KMS-11 (cell line): ENCODE measurements at regions not wholly inside any gene's neighbourhood (a gene's known extent, or its start where the extent isn't known, plus 50 kb on each side); places are given as distances from the start of the nearest gene placed in this dataset.

Experiments used
- H2AFZ ChIP-seq: fragments of 200-600 bp; sonication (generic); 2 replicates; pipeline ENCODE4 v1.6.1; 2016; ENCODE audit warnings: antibody characterized with exemption, mixed run types, low read depth
- H3K27ac ChIP-seq: fragments of 200-600 bp; sonication (generic); 2 replicates; pipeline ENCODE4 v1.6.1; 2016; ENCODE audit warnings: mild to moderate bottlenecking, mixed run types
- H3K27me3 ChIP-seq: fragments of 200-600 bp; sonication (generic); 2 replicates; pipeline ENCODE4 v1.6.1; 2017; ENCODE audit warnings: mild to moderate bottlenecking, low read depth, mixed run types, moderate library complexity; ENCODE audit not compliant: insufficient read depth
- H3K36me3 ChIP-seq: fragments of 200-600 bp; sonication (generic); 2 replicates; pipeline ENCODE4 v1.6.1; 2017; ENCODE audit warnings: mild to moderate bottlenecking, mixed run types; ENCODE audit not compliant: insufficient read depth
- H3K4me1 ChIP-seq: fragments of 200-600 bp; sonication (generic); 2 replicates; pipeline ENCODE4 v1.6.1; 2016; ENCODE audit warnings: mild to moderate bottlenecking, low read depth, mixed run types; ENCODE audit not compliant: poor library complexity, severe bottlenecking
- H3K4me2 ChIP-seq: fragments of 200-600 bp; sonication (generic); 2 replicates; pipeline ENCODE4 v1.7.0; 2016; ENCODE audit warnings: mild to moderate bottlenecking, mixed run types
- H3K4me3 ChIP-seq: fragments of 200-600 bp; sonication (generic); IDR thresholded peaks from 2 replicates; pipeline ENCODE4 v1.6.1; 2017; ENCODE audit warnings: low read depth, low read length, mixed read lengths; ENCODE audit not compliant: insufficient read depth
- H3K79me2 ChIP-seq: fragments of 200-600 bp; sonication (generic); 2 replicates; pipeline ENCODE4 v1.6.1; 2016; ENCODE audit warnings: low read depth, mixed run types; ENCODE audit not compliant: insufficient read depth
- H3K9ac ChIP-seq: fragments of 200-600 bp; sonication (generic); 2 replicates; pipeline ENCODE4 v1.6.1; 2016; ENCODE audit warnings: mild to moderate bottlenecking, mixed run types
- H4K20me1 ChIP-seq: fragments of 200-600 bp; sonication (generic); 2 replicates; pipeline ENCODE4 v1.6.1; 2016; ENCODE audit warnings: mild to moderate bottlenecking, mixed run types; ENCODE audit not compliant: insufficient read depth
- TF ChIP-seq, protein P1 (sequence below): fragments of 200-600 bp; sonication (generic); conservative IDR thresholded peaks from 2 replicates; pipeline ENCODE4 v1.6.1; 2017; ENCODE audit warnings: low read depth, mild to moderate bottlenecking, antibody characterized with exemption, low read length, moderate library complexity, mixed read lengths

DNA sequence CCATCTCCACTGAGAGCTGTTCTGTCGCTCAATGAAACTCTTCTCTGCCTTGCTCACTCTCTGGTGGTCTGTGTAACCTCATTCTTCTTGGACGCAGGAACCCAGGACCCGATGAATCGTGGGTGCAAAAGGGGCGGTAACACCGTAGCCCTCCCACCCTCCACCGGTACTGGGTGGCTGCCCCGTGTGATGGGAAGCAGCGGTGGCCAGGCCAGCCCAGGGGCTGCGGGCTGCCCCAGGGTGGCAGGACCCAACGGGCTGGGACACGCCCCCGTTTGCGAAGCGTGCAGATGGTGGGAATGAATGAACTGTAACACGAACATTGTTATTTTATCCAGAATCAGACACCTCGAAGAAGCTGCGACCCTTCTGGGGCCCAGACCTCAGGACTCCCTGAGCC lies 92.3 kb upstream of the BACE2 start:
- TF ChIP-seq, protein P1, sequence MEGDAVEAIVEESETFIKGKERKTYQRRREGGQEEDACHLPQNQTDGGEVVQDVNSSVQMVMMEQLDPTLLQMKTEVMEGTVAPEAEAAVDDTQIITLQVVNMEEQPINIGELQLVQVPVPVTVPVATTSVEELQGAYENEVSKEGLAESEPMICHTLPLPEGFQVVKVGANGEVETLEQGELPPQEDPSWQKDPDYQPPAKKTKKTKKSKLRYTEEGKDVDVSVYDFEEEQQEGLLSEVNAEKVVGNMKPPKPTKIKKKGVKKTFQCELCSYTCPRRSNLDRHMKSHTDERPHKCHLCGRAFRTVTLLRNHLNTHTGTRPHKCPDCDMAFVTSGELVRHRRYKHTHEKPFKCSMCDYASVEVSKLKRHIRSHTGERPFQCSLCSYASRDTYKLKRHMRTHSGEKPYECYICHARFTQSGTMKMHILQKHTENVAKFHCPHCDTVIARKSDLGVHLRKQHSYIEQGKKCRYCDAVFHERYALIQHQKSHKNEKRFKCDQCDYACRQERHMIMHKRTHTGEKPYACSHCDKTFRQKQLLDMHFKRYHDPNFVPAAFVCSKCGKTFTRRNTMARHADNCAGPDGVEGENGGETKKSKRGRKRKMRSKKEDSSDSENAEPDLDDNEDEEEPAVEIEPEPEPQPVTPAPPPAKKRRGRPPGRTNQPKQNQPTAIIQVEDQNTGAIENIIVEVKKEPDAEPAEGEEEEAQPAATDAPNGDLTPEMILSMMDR = no peak
- no peaks in the 10 kb centered on the region for H3K27me3 ChIP-seq
- no peaks in the 10 kb centered on the region for H3K4me1 ChIP-seq
- H3K27ac ChIP-seq = no peak overlapping the region
- no peaks in the 10 kb centered on the region for H4K20me1 ChIP-seq
- H3K4me2 ChIP-seq = no peak overlapping the region
- H3K4me3 ChIP-seq = no peak overlapping the region
- no peak overlapping the region for H3K9ac ChIP-seq
- no peak overlapping the region for H2AFZ ChIP-seq
- no peaks in the 10 kb centered on the region for H3K79me2 ChIP-seq
- no peaks in the 10 kb centered on the region for H3K36me3 ChIP-seq

GRCh38 chr21:41076064-41076463 lies 91.9 kb upstream of the BACE2 start:
- Histone ChIP-seq H3K4me1 (no peaks in the 10 kb centered on the region), H3K4me3 (no peak overlapping the region), H3K79me2 (no peaks in the 10 kb centered on the region), H3K4me2 (no peak overlapping the region), H3K27me3 (no peaks in the 10 kb centered on the region), H2AFZ (no peak overlapping the region), H4K20me1 (no peaks in the 10 kb centered on the region), H3K9ac (no peak overlapping the region), H3K27ac (no peak overlapping the region), H3K36me3 (no peaks in the 10 kb centered on the region)
- TF ChIP-seq, protein P1 = no peak

GRCh38 chr21:41079159-41079558 lies 88.8 kb upstream of the BACE2 start:
- H2AFZ ChIP-seq = no peak overlapping the region
- H4K20me1 ChIP-seq = no peaks in the 10 kb centered on the region
- no peaks in the 10 kb centered on the region for H3K4me1 ChIP-seq
- H3K36me3 ChIP-seq = no peaks in the 10 kb centered on the region
- no peak overlapping the region for H3K27ac ChIP-seq
- TF ChIP-seq, protein P1 = no peak
- no peak overlapping the region for H3K4me2 ChIP-seq
- H3K9ac ChIP-seq = no peak overlapping the region
- no peak overlapping the region for H3K4me3 ChIP-seq
- no peaks in the 10 kb centered on the region for H3K79me2 ChIP-seq
- H3K27me3 ChIP-seq = no peaks in the 10 kb centered on the region

GRCh38 chr21:41080485-41081121 lies 87.4 kb upstream of the BACE2 start:
- TF ChIP-seq, protein P1 = no peak
- Histone ChIP-seq H3K4me2 (no peak overlapping the region), H3K27ac (no peak overlapping the region), H3K27me3 (no peaks in the 10 kb centered on the region), H3K4me1 (no peaks in the 10 kb centered on the region), H3K36me3 (no peaks in the 10 kb centered on the region), H3K9ac (no peak overlapping the region), H2AFZ (no peak overlapping the region), H3K79me2 (no peaks in the 10 kb centered on the region), H3K4me3 (no peak overlapping the region), H4K20me1 (no peaks in the 10 kb centered on the region)
